ENCODE measurements at regions not wholly inside any gene's neighbourhood (a gene's known extent, or its start where the extent isn't known, plus 50 kb on each side); places are given as distances from the start of the nearest gene placed in this dataset.

DNA sequence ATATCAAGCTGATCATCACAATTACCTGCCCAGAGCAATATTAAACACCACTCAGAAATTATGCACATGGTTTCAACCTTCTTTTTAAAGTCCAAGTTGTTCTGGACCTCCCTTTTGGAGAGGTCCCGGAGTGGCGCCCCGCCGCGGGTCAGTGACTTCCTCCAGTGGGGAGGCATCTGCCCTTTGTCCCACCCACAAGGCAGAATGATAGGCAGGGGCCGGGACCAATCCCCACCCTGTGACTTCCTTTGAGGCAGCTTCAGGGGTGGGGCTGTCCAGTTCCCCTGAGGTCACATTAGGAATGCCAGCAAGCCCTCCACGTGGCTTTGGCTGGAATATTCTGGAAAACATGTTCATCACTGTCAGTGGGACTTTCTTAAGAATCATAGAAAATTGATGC lies 207.0 kb downstream of the ANKRD60 start:
- TF ChIP-seq, protein P1, sequence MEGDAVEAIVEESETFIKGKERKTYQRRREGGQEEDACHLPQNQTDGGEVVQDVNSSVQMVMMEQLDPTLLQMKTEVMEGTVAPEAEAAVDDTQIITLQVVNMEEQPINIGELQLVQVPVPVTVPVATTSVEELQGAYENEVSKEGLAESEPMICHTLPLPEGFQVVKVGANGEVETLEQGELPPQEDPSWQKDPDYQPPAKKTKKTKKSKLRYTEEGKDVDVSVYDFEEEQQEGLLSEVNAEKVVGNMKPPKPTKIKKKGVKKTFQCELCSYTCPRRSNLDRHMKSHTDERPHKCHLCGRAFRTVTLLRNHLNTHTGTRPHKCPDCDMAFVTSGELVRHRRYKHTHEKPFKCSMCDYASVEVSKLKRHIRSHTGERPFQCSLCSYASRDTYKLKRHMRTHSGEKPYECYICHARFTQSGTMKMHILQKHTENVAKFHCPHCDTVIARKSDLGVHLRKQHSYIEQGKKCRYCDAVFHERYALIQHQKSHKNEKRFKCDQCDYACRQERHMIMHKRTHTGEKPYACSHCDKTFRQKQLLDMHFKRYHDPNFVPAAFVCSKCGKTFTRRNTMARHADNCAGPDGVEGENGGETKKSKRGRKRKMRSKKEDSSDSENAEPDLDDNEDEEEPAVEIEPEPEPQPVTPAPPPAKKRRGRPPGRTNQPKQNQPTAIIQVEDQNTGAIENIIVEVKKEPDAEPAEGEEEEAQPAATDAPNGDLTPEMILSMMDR (IDR thresholded peaks at IDR 0.05; ENCODE audit: low read length), result no peak
- TF ChIP-seq EZH2 (IDR thresholded peaks at IDR 0.05; ENCODE audit: borderline replicate concordance, low read length), result no peak

Data from OCI-LY1 (cell line).